Neuronal stem cell (in vitro differentiated cells): ENCODE measurements at regions not wholly inside any gene's neighbourhood (a gene's known extent, or its start where the extent isn't known, plus 50 kb on each side); places are given as distances from the start of the nearest gene placed in this dataset.
"Not testable (repeated sequence)": the region's sequence is repeated elsewhere in the genome, so short reads cannot be mapped to it uniquely, and the experiment has no call there.

ENCODE experiments used
- DNase-seq: peaks from one replicate; pipeline ENCODE4 v3.0.0-alpha.2; 2013; ENCODE audit warnings: low spot score
- H2AFZ ChIP-seq: one replicate; pipeline ENCODE4 v1.6.1; 2013; ENCODE audit warnings: mild to moderate bottlenecking, low read length, inconsistent platforms
- H2AK5ac ChIP-seq: 2 replicates; pipeline ENCODE4 v1.6.1; 2013; ENCODE audit warnings: low read depth, mild to moderate bottlenecking, inconsistent platforms, low read length, moderate library complexity, mixed read lengths
- H2BK120ac ChIP-seq: 2 replicates; pipeline ENCODE4 v1.6.1; 2013; ENCODE audit warnings: low read depth, mild to moderate bottlenecking, inconsistent platforms, low read length, moderate library complexity, mixed read lengths
- H2BK12ac ChIP-seq: one replicate; pipeline ENCODE4 v1.6.1; 2013; ENCODE audit warnings: low read length, inconsistent platforms
- H2BK15ac ChIP-seq: 2 replicates; pipeline ENCODE4 v1.6.1; 2013; ENCODE audit warnings: mild to moderate bottlenecking, low read length, inconsistent platforms, mixed read lengths
- H2BK5ac ChIP-seq: one replicate; pipeline ENCODE4 v1.6.1; 2013; ENCODE audit warnings: inconsistent platforms, mild to moderate bottlenecking, low read length, moderate library complexity
- H3K14ac ChIP-seq: one replicate; pipeline ENCODE4 v1.6.1; 2013; ENCODE audit warnings: low read length, inconsistent platforms
- H3K18ac ChIP-seq: 2 replicates; pipeline ENCODE4 v1.6.1; 2013; ENCODE audit warnings: low read length, inconsistent platforms
- H3K23ac ChIP-seq: 2 replicates; pipeline ENCODE4 v1.6.1; 2013; ENCODE audit warnings: low read depth, mild to moderate bottlenecking, mixed read lengths, low read length, inconsistent platforms; ENCODE audit not compliant: poor library complexity
- H3K27ac ChIP-seq: replicated peaks from 3 replicates; pipeline ENCODE4 v1.5.1; 2013; ENCODE audit warnings: low read length, inconsistent platforms
- H3K27me3 ChIP-seq, 3 experiments: 2 replicates each; pipeline ENCODE4 v1.6.1; 2013; ENCODE audit warnings: low read length in 3 of 3, mild to moderate bottlenecking in 2 of 3, inconsistent platforms in 1 of 3, low read depth in 1 of 3, mixed read lengths in 1 of 3, moderate library complexity in 1 of 3; ENCODE audit not compliant: control insufficient read depth in 3 of 3, insufficient read depth in 3 of 3
- H3K36me3 ChIP-seq, 2 donors: replicated peaks in 1 of 2; 2 replicates each; pipeline ENCODE4 v1.6.1; 2013; ENCODE audit warnings: low read length in 2 of 2; ENCODE audit not compliant: control insufficient read depth in 2 of 2, insufficient read depth in 2 of 2
- H3K4ac ChIP-seq: 2 replicates; pipeline ENCODE4 v1.6.1; 2013; ENCODE audit warnings: inconsistent platforms, mild to moderate bottlenecking, low read length, moderate library complexity
- H3K4me1 ChIP-seq, 2 donors: 1 replicate in 1 of 2; 2 replicates in 1 of 2; pipeline ENCODE4 v1.6.1; 2013; ENCODE audit warnings: low read length in 2 of 2, low read depth in 1 of 2; ENCODE audit not compliant: control insufficient read depth in 2 of 2, insufficient read depth in 1 of 2
- H3K4me2 ChIP-seq: one replicate; pipeline ENCODE4 v1.6.1; 2013; ENCODE audit warnings: mild to moderate bottlenecking, low read length, inconsistent platforms; ENCODE audit not compliant: insufficient read depth, poor library complexity, severe bottlenecking
- H3K4me3 ChIP-seq, 2 donors: 2 replicates each; pipeline ENCODE4 v1.5.1; 2013; ENCODE audit warnings: low read length in 2 of 2, mild to moderate bottlenecking in 2 of 2, inconsistent platforms in 1 of 2, moderate library complexity in 1 of 2
- H3K79me1 ChIP-seq: one replicate; pipeline ENCODE4 v1.6.1; 2013; ENCODE audit warnings: low read depth, mild to moderate bottlenecking, inconsistent platforms, low read length, moderate library complexity
- H3K9ac ChIP-seq: one replicate; pipeline ENCODE4 v1.6.1; 2013; ENCODE audit warnings: mild to moderate bottlenecking, low read depth, low read length, inconsistent platforms; ENCODE audit not compliant: poor library complexity
- H3K9me3 ChIP-seq, 2 donors: replicated peaks in 1 of 2; 2 replicates each; pipeline versions ENCODE3 to v1.6.1; 2013; ENCODE audit warnings: low read length in 2 of 2, mild to moderate bottlenecking in 2 of 2, inconsistent platforms in 1 of 2, low read depth in 1 of 2, mixed read lengths in 1 of 2, moderate library complexity in 1 of 2; ENCODE audit not compliant: control insufficient read depth in 2 of 2, insufficient read depth in 1 of 2
- H4K8ac ChIP-seq: one replicate; pipeline ENCODE4 v1.6.1; 2013; ENCODE audit warnings: low read depth, mild to moderate bottlenecking, inconsistent platforms, low read length, moderate library complexity
- H4K91ac ChIP-seq: one replicate; pipeline ENCODE4 v1.6.1; 2013; ENCODE audit warnings: low read length, low read depth, mild to moderate bottlenecking, inconsistent platforms; ENCODE audit not compliant: poor library complexity
- WGBS, 2 donors: extraction: QIAGEN DNeasy Blood & Tissue Kit; methylation state at CpG; one replicate each; pipeline ENCODE4 v1.1.7; 2013; ENCODE audit warnings: missing lambda C conversion rate in 2 of 2, mixed read lengths in 1 of 2; ENCODE audit not compliant: insufficient read length in 2 of 2, insufficient replicate concordance in 1 of 2; ENCODE audit errors: extremely low coverage in 2 of 2; 5-methylcytosine and 5-hydroxymethylcytosine counted together

GRCh38 chr12:115370650-115371049 lies 686.7 kb upstream of the TBX3 start:
- Histone ChIP-seq H2BK12ac (no peak overlapping the region), H2AK5ac (no peak overlapping the region), H3K36me3 (no peaks in the 10 kb centered on the region), H3K4me1 (peaks cover 0 to 7% of the 10 kb centered on the region in 2 donors), H3K9ac (no peak overlapping the region), H3K18ac (no peak overlapping the region), H2BK120ac (no peak overlapping the region), H3K4ac (no peak overlapping the region), H3K4me2 (no peak overlapping the region), H3K14ac (no peak overlapping the region), H4K91ac (no peak overlapping the region), H4K8ac (no peak overlapping the region), H2BK15ac (no peak overlapping the region), H3K27me3 (no peaks in the 10 kb centered on the region), H3K27ac (no peak overlapping the region), H2AFZ (no peak overlapping the region), H3K23ac (no peak overlapping the region), H3K9me3 (no peaks in the 10 kb centered on the region), H2BK5ac (no peak overlapping the region), H3K79me1 (no peaks in the 10 kb centered on the region), H3K4me3 (no peak overlapping the region)
- no CpG with 5 or more reads among the region's 6 CpGs for WGBS, 2 donors
- no peak for DNase-seq

- DNase-seq = no peak
- Histone ChIP-seq H3K36me3 (no peaks in the 10 kb centered on the region), H2AK5ac (no peak overlapping the region), H2BK15ac (no peak overlapping the region), H3K18ac (no peak overlapping the region), H4K91ac (no peak overlapping the region), H3K9ac (no peak overlapping the region), H3K4ac (no peak overlapping the region), H3K4me3 (no peak overlapping the region), H2BK5ac (no peak overlapping the region), H2BK120ac (no peak overlapping the region), H3K27me3 (no peaks in the 10 kb centered on the region), H3K23ac (no peak overlapping the region), H3K4me2 (no peak overlapping the region), H4K8ac (no peak overlapping the region), H3K27ac (no peak overlapping the region), H3K4me1 (peaks cover 0 to 3% of the 10 kb centered on the region in 2 donors), H2BK12ac (no peak overlapping the region), H3K79me1 (no peaks in the 10 kb centered on the region), H3K14ac (no peak overlapping the region), H2AFZ (no peak overlapping the region), H3K9me3 (no peaks in the 10 kb centered on the region)
- WGBS, 2 donors = 100% methylated on average over 1 of the region's 3 CpGs; no CpG with 5 or more reads in 1 of the 2 donors
Observed at GRCh38 chr12:115370207-115370606, 686.2 kb upstream of the TBX3 start.

DNA sequence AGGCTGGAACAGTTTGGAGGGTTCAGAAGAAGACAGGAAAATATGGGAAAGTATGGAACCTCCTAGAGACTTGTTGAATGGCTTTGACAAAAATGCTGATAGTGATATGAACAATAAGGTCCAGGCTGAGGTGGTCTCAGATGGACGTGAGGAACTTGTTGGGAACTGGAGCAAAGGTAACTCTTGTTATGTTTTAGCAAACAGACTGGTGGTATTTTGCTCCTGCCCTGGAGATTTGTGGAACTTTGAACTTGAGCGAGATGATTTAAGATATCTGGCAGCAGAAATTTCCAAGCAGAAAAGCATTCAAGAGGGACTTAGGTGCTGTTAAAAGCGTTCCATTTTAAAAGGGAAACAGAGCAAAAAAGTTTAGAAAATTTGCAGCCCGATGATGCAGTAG lies 682.3 kb upstream of the TBX3 start:
- not testable (repeated sequence) for H3K9ac ChIP-seq, H3K4me3 ChIP-seq, H3K4ac ChIP-seq, H3K4me1 ChIP-seq, H3K27me3 ChIP-seq, H3K36me3 ChIP-seq, H3K14ac ChIP-seq, DNase-seq, H3K23ac ChIP-seq, H3K18ac ChIP-seq, H4K91ac ChIP-seq, H3K79me1 ChIP-seq, H2AFZ ChIP-seq, H3K9me3 ChIP-seq, H4K8ac ChIP-seq, H2BK120ac ChIP-seq, H2BK15ac ChIP-seq, H3K4me2 ChIP-seq, H2BK12ac ChIP-seq, H2AK5ac ChIP-seq, H2BK5ac ChIP-seq, H3K27ac ChIP-seq
- no CpG with 5 or more reads among the region's 4 CpGs for WGBS, 2 donors

DNA sequence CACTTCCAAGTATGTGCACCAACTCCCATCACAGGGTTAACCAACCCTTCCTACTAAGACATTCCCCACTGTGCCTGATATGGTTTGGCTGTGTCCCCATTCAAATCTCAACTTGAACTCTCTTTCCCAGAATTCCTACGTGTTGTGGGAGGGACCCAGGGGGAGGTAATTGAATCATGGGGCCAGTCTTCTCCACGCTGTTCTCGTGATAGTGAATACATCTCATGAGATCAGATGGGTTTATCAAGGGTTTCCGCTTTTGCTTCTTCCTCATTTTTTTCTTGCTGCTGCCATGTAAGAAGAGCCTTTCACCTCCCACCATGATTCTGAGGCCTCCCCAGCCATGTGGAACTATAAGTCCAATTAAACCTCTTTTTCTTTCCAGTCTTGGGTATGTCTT lies 681.8 kb upstream of the TBX3 start:
- not testable (repeated sequence) for H4K8ac ChIP-seq, H4K91ac ChIP-seq, H2BK120ac ChIP-seq, DNase-seq, H2AFZ ChIP-seq, H3K4me2 ChIP-seq, H3K23ac ChIP-seq, H2BK15ac ChIP-seq, H3K9ac ChIP-seq, H3K27me3 ChIP-seq, H3K4me1 ChIP-seq, H2BK12ac ChIP-seq, H3K14ac ChIP-seq, H3K4me3 ChIP-seq, H2BK5ac ChIP-seq, H2AK5ac ChIP-seq, H3K27ac ChIP-seq, H3K9me3 ChIP-seq, H3K4ac ChIP-seq, H3K79me1 ChIP-seq, H3K18ac ChIP-seq, H3K36me3 ChIP-seq
- WGBS, 2 donors = no CpG with 5 or more reads among the region's 4 CpGs
